ENCODE measurements at regions not wholly inside any gene's neighbourhood (a gene's known extent, or its start where the extent isn't known, plus 50 kb on each side); places are given as distances from the start of the nearest gene placed in this dataset.

DNA sequence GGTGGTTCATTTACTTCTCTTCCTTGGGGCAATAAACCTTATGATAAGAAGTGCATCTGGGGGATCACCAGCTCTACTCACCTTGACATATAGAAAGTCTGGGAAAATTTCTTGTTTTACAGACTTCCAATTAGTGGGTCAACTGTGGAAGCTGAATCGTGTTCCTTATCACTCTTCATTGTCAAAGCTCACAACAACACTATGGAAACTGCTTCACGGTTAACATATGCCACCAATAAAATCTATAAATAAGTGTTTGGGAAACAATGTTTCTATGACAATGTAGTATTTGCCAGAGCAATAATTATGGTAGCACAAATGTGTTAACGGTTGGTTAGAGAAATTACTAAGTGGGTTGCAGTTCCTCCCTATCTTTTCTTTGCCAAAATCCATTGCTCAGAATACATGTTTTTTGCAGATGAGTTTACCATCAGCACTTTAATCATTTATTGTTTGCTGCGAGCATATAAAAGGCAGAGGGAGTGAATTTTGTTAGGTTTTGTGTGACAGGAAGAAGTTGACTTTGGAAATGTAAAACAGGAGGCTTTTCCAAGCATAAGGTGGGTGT is 321.8 kb downstream of the RFC3 start:
- Histone ChIP-seq H3K9me3 (ENCODE audit: insufficient read depth, low read length) (peaks cover 3% of the 10 kb centered on the region; the same call in 1 of the 2 replicates), H4K20me1 (ENCODE audit: insufficient read depth, low read length) (no peaks in the 10 kb centered on the region), H3K4me1 (ENCODE audit: low read length) (no peaks in the 10 kb centered on the region), H3K36me3 (replicated peaks; ENCODE audit: low read depth, low read length) (no peaks in the 10 kb centered on the region), H3K27ac (ENCODE audit: low read length) (no peak overlapping the region), H2AFZ (ENCODE audit: low read depth, low read length) (no peak overlapping the region), H3K79me2 (ENCODE audit: low read length) (no peaks in the 10 kb centered on the region), H3K4me2 (ENCODE audit: low read length) (no peak overlapping the region), H3K4me3 (ENCODE audit: low read length) (no peak overlapping the region), H3K27me3 (ENCODE audit: low read depth, low read length) (no peaks in the 10 kb centered on the region), H3K9ac (ENCODE audit: low read length) (no peak overlapping the region)
- no peak for TF ChIP-seq EZH2phosphoT487 (IDR thresholded peaks at IDR 0.05; ENCODE audit: low read depth)
- TF ChIP-seq, protein P1, sequence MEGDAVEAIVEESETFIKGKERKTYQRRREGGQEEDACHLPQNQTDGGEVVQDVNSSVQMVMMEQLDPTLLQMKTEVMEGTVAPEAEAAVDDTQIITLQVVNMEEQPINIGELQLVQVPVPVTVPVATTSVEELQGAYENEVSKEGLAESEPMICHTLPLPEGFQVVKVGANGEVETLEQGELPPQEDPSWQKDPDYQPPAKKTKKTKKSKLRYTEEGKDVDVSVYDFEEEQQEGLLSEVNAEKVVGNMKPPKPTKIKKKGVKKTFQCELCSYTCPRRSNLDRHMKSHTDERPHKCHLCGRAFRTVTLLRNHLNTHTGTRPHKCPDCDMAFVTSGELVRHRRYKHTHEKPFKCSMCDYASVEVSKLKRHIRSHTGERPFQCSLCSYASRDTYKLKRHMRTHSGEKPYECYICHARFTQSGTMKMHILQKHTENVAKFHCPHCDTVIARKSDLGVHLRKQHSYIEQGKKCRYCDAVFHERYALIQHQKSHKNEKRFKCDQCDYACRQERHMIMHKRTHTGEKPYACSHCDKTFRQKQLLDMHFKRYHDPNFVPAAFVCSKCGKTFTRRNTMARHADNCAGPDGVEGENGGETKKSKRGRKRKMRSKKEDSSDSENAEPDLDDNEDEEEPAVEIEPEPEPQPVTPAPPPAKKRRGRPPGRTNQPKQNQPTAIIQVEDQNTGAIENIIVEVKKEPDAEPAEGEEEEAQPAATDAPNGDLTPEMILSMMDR (IDR thresholded peaks at IDR 0.05; ENCODE audit: low read depth, low read length) = no peak

DNA sequence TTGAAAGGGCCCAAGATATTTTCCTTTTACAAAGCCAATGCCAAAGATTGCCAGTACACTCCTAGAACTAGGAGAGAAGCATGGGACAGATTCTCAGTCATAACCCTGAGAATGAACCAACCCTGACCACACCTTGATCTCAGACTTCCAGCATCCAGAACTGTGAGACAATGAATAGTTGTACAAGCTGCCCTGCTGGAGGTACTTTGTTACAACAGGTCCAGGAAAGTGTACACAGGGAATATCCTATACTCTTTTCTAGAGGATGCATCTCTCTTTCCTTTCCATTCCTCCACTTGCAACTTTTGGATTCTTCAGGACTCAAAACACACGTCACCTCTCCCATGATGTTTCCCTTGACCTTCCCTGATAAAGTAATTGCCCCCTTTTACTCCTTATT is 325.7 kb downstream of the RFC3 start:
- H3K27me3 ChIP-seq (ENCODE audit: low read depth, low read length) = no peaks in the 10 kb centered on the region
- no peak overlapping the region for H2AFZ ChIP-seq (ENCODE audit: low read depth, low read length)
- no peaks in the 10 kb centered on the region for H3K4me1 ChIP-seq (ENCODE audit: low read length)
- H3K9ac ChIP-seq (ENCODE audit: low read length) = no peak overlapping the region
- H3K4me2 ChIP-seq (ENCODE audit: low read length) = no peak overlapping the region
- no peaks in the 10 kb centered on the region for H4K20me1 ChIP-seq (ENCODE audit: insufficient read depth, low read length)
- no peaks in the 10 kb centered on the region for H3K9me3 ChIP-seq (ENCODE audit: insufficient read depth, low read length)
- no peak overlapping the region for H3K27ac ChIP-seq (ENCODE audit: low read length)
- TF ChIP-seq, protein P1 (IDR thresholded peaks at IDR 0.05; ENCODE audit: low read depth, low read length) = no peak
- no peaks in the 10 kb centered on the region for H3K36me3 ChIP-seq (replicated peaks; ENCODE audit: low read depth, low read length)
- no peak overlapping the region for H3K4me3 ChIP-seq (ENCODE audit: low read length)
- no peaks in the 10 kb centered on the region for H3K79me2 ChIP-seq (ENCODE audit: low read length)

DNA sequence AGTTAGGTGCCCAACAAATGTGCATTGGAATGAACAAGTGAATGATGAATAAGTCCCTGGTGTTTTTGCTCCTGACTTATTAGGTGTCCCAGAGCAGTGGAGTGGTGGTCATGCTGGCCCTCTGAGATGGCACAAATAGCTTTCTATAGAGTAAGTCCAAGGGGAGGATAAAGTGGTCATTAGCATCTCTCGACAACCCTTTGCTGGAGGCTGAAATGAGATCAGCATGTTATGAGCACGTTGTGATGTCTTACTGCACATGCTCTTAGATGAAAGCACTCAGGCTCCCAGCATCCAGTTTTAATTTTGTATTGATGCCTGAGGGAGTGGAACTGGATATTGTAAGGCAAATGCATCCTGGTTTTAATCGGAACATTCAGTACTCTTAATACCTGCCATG is 326.2 kb downstream of the RFC3 start:
- TF ChIP-seq, protein P1 (IDR thresholded peaks at IDR 0.05; ENCODE audit: low read depth, low read length) = no peak
- TF ChIP-seq EZH2phosphoT487 (IDR thresholded peaks at IDR 0.05; ENCODE audit: low read depth) = no peak

DNA sequence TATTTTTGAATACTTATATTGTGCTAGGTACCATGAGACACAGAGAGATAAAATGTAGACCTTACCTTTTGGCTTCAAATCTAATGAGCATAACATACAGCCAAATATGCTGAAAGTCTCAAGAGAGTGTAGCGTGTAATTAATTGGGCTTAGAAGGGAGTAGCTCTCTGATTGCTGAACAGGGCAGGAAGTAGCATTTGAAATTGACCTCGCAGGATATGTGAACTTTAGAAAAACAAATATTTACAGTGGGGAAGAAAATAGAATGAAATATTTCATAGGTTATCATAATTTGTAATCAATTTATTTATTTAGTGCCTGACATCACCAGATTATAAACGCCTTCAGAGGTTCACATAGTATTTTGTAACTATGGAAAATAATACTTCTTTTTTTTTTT is 327.1 kb downstream of the RFC3 start:
- no peak overlapping the region for H3K9ac ChIP-seq (ENCODE audit: low read length)
- H3K9me3 ChIP-seq (ENCODE audit: insufficient read depth, low read length) = no peaks in the 10 kb centered on the region
- H2AFZ ChIP-seq (ENCODE audit: low read depth, low read length) = no peak overlapping the region
- TF ChIP-seq EZH2phosphoT487 (IDR thresholded peaks at IDR 0.05; ENCODE audit: low read depth) = no peak
- TF ChIP-seq, protein P1 (IDR thresholded peaks at IDR 0.05; ENCODE audit: low read depth, low read length) = no peak
- no peak overlapping the region for H3K4me2 ChIP-seq (ENCODE audit: low read length)
- H3K27me3 ChIP-seq (ENCODE audit: low read depth, low read length) = no peaks in the 10 kb centered on the region
- no peaks in the 10 kb centered on the region for H4K20me1 ChIP-seq (ENCODE audit: insufficient read depth, low read length)
- no peak overlapping the region for H3K27ac ChIP-seq (ENCODE audit: low read length)
- H3K36me3 ChIP-seq (replicated peaks; ENCODE audit: low read depth, low read length) = no peaks in the 10 kb centered on the region
- H3K4me1 ChIP-seq (ENCODE audit: low read length) = no peaks in the 10 kb centered on the region
- H3K4me3 ChIP-seq (ENCODE audit: low read length) = no peak overlapping the region
- no peaks in the 10 kb centered on the region for H3K79me2 ChIP-seq (ENCODE audit: low read length)

More for the DNA sequence above, 326.2 kb downstream of the RFC3 start:
- no peak overlapping the region for H3K4me2 ChIP-seq (ENCODE audit: low read length)
- no peaks in the 10 kb centered on the region for H3K27me3 ChIP-seq (ENCODE audit: low read depth, low read length)
- no peaks in the 10 kb centered on the region for H3K79me2 ChIP-seq (ENCODE audit: low read length)
- H3K4me3 ChIP-seq (ENCODE audit: low read length) = no peak overlapping the region
- H3K9ac ChIP-seq (ENCODE audit: low read length) = no peak overlapping the region
- no peak overlapping the region for H2AFZ ChIP-seq (ENCODE audit: low read depth, low read length)
- no peak overlapping the region for H3K27ac ChIP-seq (ENCODE audit: low read length)
- H3K4me1 ChIP-seq (ENCODE audit: low read length) = no peaks in the 10 kb centered on the region
- no peaks in the 10 kb centered on the region for H3K9me3 ChIP-seq (ENCODE audit: insufficient read depth, low read length)
- H3K36me3 ChIP-seq (replicated peaks; ENCODE audit: low read depth, low read length) = no peaks in the 10 kb centered on the region
- no peaks in the 10 kb centered on the region for H4K20me1 ChIP-seq (ENCODE audit: insufficient read depth, low read length)

All from OCI-LY3 (cell line).